Memory B cell (primary cell): ENCODE measurements at regions not wholly inside any gene's neighbourhood (a gene's known extent, or its start where the extent isn't known, plus 50 kb on each side); places are given as distances from the start of the nearest gene placed in this dataset.
"Not testable (repeated sequence)": the region's sequence is repeated elsewhere in the genome, so short reads cannot be mapped to it uniquely, and the experiment has no call there.

Experiments used
- ATAC-seq: fragments of 150-1000 bp; cut with Tn5 transposase; 2 replicates; pipeline ENCODE4 v1.10.0; 2021; ENCODE audit warnings: low read depth, mild to moderate bottlenecking, moderate library complexity
- DNase-seq, 2 donors: peaks; one replicate each; pipeline ENCODE4 v3.0.0; 2022; ENCODE audit warnings: low spot score in 2 of 2
- H3K27ac Mint-ChIP-seq: one replicate; pipeline ENCODE4 v1.8.0; 2022; ENCODE audit warnings: mild to moderate bottlenecking, moderate library complexity, mixed read lengths
- H3K27me3 Mint-ChIP-seq: one replicate; pipeline ENCODE4 v1.8.0; 2022; ENCODE audit warnings: mixed read lengths
- H3K36me3 Mint-ChIP-seq: one replicate; pipeline ENCODE4 v1.8.0; 2022; ENCODE audit warnings: mild to moderate bottlenecking, mixed read lengths
- H3K4me1 Mint-ChIP-seq: one replicate; pipeline ENCODE4 v1.8.0; 2022; ENCODE audit warnings: mixed read lengths
- H3K4me3 Mint-ChIP-seq: one replicate; pipeline ENCODE4 v1.8.0; 2022; ENCODE audit warnings: mild to moderate bottlenecking, moderate library complexity, mixed read lengths
- H3K9me3 Mint-ChIP-seq: one replicate; pipeline ENCODE4 v1.8.0; 2022; ENCODE audit warnings: mixed read lengths

GRCh38 chr12:13435235-13435933 is 238.9 kb downstream of the EMP1 start:
- no peak overlapping the region for H3K4me3 Mint-ChIP-seq
- H3K27me3 Mint-ChIP-seq, result peaks cover 5% of the 10 kb centered on the region
- H3K9me3 Mint-ChIP-seq, result no peaks in the 10 kb centered on the region
- no peak overlapping the region for H3K27ac Mint-ChIP-seq
- no peaks in the 10 kb centered on the region for H3K4me1 Mint-ChIP-seq
- no peaks in the 10 kb centered on the region for H3K36me3 Mint-ChIP-seq
- DNase-seq (no peak), ATAC-seq (no peak)

DNA sequence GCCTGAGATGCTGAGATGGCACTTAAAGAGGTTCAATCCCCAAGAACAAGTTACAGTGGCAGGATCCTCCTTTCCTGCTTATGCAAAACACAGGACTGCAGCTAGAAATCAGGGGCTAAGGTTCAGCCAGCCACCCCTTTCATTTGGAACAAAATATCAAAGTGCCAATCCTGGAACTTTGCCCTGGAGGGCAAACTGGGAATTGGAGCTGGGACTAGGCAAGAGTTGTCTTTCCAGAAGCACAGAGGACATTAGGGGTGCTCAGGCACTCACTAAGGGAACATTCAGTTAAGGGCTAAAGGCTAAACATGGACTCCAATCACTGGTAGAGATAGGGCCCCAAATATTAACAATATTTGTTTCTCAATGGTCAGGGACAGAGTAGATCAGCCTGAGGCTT is 237.2 kb downstream of the EMP1 start:
- no peak overlapping the region for H3K27ac Mint-ChIP-seq
- no peak overlapping the region for H3K4me3 Mint-ChIP-seq
- H3K9me3 Mint-ChIP-seq, result no peaks in the 10 kb centered on the region
- peaks cover 5% of the 10 kb centered on the region for H3K27me3 Mint-ChIP-seq
- H3K36me3 Mint-ChIP-seq, result no peaks in the 10 kb centered on the region
- no peak for DNase-seq
- H3K4me1 Mint-ChIP-seq, result no peaks in the 10 kb centered on the region
- ATAC-seq, result no peak

DNA sequence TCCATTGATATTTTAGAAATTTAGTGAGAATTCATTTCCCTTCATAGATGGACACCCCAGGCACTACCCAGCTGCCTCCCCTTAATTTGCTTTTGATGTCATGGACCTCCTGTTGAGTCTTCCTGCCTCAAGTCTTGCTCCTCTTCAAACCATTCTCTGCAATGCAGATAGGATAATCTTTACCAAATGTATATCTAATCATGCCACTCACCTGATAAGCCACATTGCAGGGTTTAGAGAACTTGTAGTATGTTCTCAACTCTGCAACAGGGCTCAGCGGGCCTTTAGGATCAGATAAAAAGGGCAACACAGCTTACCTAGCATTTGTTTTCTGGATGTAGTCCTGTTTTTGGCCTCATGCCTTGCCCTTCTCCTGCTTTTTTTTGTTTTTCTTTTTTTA is 234.5 kb downstream of the EMP1 start:
- H3K4me3 Mint-ChIP-seq, result no peak overlapping the region
- no peak overlapping the region for H3K27ac Mint-ChIP-seq
- H3K27me3 Mint-ChIP-seq, result no peaks in the 10 kb centered on the region
- no peak for ATAC-seq
- no peak for DNase-seq
- no peaks in the 10 kb centered on the region for H3K4me1 Mint-ChIP-seq
- H3K36me3 Mint-ChIP-seq, result no peaks in the 10 kb centered on the region
- H3K9me3 Mint-ChIP-seq, result peaks cover 4% of the 10 kb centered on the region

DNA sequence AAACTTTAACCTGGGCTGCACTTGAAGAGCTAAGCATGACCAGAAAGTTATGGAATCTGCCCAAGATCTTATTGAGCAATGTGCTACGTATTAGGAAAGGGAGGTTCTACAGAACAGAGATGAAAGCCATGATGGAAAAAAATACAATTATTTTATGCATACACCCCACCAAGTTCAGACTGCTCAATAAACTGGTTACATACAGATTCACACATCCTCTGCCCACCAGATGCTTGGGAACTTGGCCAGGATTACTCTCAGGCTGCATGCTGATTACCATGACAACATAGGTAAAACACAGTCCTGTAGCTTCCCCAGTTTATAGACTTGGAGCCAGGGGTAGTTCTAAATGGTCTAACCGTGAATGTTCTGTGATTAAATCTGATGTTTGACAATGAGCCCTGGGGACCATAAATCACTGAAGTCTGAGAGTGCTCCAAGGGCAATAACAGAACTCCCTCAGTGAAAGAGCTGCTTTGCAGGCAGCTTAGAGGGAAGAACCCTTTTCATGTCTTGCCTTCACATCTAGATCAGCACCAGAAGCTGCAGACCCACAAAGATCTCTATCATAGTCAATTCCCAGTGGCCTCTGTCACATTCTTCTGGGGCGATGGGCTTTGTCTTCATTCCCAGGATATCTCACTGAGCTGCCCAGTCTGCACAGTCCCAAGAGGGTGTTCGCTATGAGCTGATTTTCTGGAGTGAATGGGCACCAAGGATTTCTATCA is 232.2 kb downstream of the EMP1 start:
- no peaks in the 10 kb centered on the region for H3K27me3 Mint-ChIP-seq
- H3K36me3 Mint-ChIP-seq, result no peaks in the 10 kb centered on the region
- no peaks in the 10 kb centered on the region for H3K4me1 Mint-ChIP-seq
- H3K9me3 Mint-ChIP-seq, result peaks cover 4% of the 10 kb centered on the region
- no peak overlapping the region for H3K4me3 Mint-ChIP-seq
- ATAC-seq (no peak), DNase-seq (no peak)
- H3K27ac Mint-ChIP-seq, result no peak overlapping the region

DNA sequence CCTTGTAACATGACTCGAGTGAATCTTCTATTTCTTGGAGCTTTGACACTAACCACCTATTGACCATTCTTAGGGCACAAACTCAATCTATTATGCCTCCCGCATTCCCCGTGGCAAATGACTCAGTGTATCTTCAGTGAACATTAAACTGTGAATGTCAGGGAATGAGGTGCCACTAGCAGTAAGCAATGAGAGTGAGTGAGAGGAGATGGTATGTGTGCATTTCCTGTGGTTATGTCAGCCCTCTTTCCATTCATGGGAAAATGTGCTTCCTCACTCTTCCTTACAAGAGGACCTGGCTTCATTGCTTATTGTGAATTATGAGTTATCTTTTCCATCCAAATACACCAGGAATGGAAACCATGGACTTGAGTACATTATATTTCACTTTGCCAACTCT is 229.2 kb downstream of the EMP1 start:
- ATAC-seq (no peak), DNase-seq (no peak)
- Mint-ChIP-seq H3K9me3 (peaks cover 6% of the 10 kb centered on the region), H3K4me1 (no peaks in the 10 kb centered on the region), H3K4me3 (no peak overlapping the region), H3K27me3 (no peaks in the 10 kb centered on the region), H3K27ac (no peak overlapping the region), H3K36me3 (no peaks in the 10 kb centered on the region)

GRCh38 chr12:13422291-13422690 is 225.8 kb downstream of the EMP1 start:
- ATAC-seq (no peak), DNase-seq (no peak)
- no peaks in the 10 kb centered on the region for H3K36me3 Mint-ChIP-seq
- H3K9me3 Mint-ChIP-seq, result peaks cover 2% of the 10 kb centered on the region
- H3K4me3 Mint-ChIP-seq, result no peak overlapping the region
- no peaks in the 10 kb centered on the region for H3K4me1 Mint-ChIP-seq
- no peaks in the 10 kb centered on the region for H3K27me3 Mint-ChIP-seq
- H3K27ac Mint-ChIP-seq, result no peak overlapping the region

DNA sequence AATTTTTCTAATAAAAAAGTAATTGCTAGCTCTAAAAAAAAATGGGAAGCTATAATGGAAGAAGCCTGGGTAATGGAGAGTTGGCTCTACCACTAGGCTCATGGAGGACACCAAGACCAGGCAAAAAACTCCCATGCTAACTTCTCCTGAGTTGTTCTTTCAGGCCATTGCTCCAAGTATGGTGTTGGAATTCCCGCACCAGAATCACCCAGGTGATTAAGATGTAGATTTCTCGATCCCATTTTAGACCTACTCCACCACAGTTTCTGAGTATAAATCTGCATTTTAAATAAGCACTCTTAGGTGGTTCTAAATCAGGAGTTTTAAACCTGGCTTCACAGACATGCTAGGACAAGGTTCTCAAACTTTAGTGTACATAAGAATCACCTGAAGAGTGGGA is 221.0 kb downstream of the EMP1 start:
- Mint-ChIP-seq H3K36me3 (no peaks in the 10 kb centered on the region), H3K4me3 (no peak overlapping the region), H3K27ac (no peak overlapping the region), H3K9me3 (peaks cover 2% of the 10 kb centered on the region), H3K4me1 (no peaks in the 10 kb centered on the region), H3K27me3 (no peaks in the 10 kb centered on the region)
- ATAC-seq (no peak), DNase-seq (no peak)

- ATAC-seq, result no peak
- Mint-ChIP-seq H3K36me3 (peaks cover 8% of the 10 kb centered on the region), H3K9me3 (peaks cover 11% of the 10 kb centered on the region), H3K4me1 (peaks cover 2% of the 10 kb centered on the region), H3K4me3 (no peak overlapping the region), H3K27ac (no peak overlapping the region), H3K27me3 (no peaks in the 10 kb centered on the region)
- DNase-seq, result no peak
Measured at GRCh38 chr12:13411287-13411686, 214.8 kb downstream of the EMP1 start.

DNA sequence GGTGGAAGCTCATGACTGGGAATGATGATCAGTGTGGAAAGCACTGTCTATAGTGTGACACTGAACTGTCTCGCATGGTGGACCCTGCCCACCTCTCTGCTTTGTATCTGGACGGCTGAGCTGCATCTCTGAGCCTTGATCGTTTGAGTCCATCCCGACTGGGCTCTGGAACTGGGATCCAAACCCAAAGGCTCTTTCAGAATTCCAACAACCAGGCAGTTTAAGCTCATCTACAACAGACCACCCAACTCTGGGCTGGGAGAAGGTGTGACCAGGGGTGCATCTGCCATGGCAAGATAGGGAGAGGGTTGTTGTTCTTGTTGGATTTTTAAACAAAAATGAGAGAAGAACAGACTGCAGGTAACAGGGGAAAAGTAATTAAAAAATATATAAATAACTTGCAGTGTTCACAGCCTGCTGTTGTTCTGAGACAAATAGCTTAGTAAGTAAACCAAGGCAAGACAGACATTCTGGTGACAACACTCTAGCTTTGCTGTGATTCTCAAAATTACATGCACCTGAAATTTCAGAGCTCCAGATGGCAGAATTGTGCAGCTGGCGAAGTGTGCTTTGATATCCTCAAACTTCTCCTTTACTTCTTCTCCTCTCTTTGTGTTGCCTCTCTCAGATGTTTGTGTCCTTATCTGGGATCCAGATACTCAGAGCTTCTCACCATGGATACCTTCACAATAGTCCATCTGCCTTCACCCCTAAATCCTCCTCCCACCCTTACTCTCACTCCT is 209.6 kb downstream of the EMP1 start:
- Mint-ChIP-seq H3K4me3 (no peak overlapping the region), H3K4me1 (peaks cover 2% of the 10 kb centered on the region), H3K36me3 (peaks cover 8% of the 10 kb centered on the region), H3K27me3 (peaks cover 9% of the 10 kb centered on the region), H3K9me3 (peaks cover 7% of the 10 kb centered on the region), H3K27ac (no peak overlapping the region)
- DNase-seq (no peak), ATAC-seq (no peak)

- Mint-ChIP-seq H3K4me3 (no peak overlapping the region), H3K27ac (no peak overlapping the region), H3K4me1 (peaks cover 2% of the 10 kb centered on the region), H3K9me3 (no peaks in the 10 kb centered on the region), H3K27me3 (peaks cover 9% of the 10 kb centered on the region), H3K36me3 (peaks cover 1% of the 10 kb centered on the region)
- no peak for ATAC-seq
- DNase-seq, result no peak
Measured at GRCh38 chr12:13404631-13405473, 208.3 kb downstream of the EMP1 start.

DNA sequence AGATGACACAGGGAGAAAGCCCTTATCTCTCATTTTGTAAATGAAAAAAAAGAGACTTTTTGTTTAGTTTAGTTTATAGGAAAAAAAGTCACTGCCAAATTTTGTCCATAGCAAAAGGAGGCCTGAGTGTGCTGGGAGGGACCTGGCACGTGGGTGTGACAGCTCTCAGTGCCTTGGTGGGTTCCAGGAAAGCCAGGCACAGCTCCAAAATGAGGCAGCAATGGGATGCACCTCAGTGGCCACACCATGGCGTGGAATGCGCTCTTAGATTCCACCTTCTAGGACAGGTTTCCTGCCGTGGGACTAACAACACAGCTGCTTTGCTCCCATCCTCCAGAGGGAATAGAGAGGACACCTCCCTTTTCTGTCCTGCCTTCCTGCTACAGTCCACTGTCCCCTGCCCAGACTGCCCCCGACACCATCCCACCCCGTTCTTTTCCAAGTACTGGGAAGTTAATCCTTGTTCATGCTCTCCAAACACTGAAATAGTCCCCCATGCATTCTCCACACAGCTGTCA is 207.6 kb downstream of the EMP1 start:
- no peaks in the 10 kb centered on the region for H3K36me3 Mint-ChIP-seq
- H3K4me1 Mint-ChIP-seq, result peaks cover 2% of the 10 kb centered on the region
- H3K9me3 Mint-ChIP-seq, result no peaks in the 10 kb centered on the region
- no peak overlapping the region for H3K4me3 Mint-ChIP-seq
- DNase-seq, result no peak
- H3K27ac Mint-ChIP-seq, result no peak overlapping the region
- ATAC-seq, result no peak
- peaks cover 9% of the 10 kb centered on the region for H3K27me3 Mint-ChIP-seq

DNA sequence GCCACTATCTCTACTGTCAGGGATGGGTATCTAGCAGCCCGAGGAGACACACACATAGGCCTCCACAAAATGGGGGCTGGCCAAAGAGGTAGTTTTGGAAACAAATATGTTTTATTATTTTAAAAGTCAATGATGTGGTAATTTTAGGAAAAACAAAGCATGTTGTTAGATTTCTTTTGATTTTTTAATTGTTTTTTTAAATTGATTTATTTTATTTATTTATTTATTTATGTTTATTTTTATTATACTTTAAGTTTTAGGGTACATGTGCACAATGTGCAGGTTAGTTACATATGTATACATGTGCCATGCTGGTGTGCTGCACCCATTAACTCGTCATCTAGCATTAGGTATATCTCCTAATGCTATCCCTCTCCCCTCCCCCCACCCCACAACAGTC is 194.8 kb downstream of the EMP1 start:
- not testable (repeated sequence) for H3K4me1 Mint-ChIP-seq, ATAC-seq, H3K9me3 Mint-ChIP-seq, DNase-seq, H3K4me3 Mint-ChIP-seq, H3K27me3 Mint-ChIP-seq, H3K36me3 Mint-ChIP-seq, H3K27ac Mint-ChIP-seq

GRCh38 chr12:13390918-13391317 is 194.4 kb downstream of the EMP1 start:
- Mint-ChIP-seq H3K4me3 (no peak overlapping the region), H3K4me1 (no peaks in the 10 kb centered on the region)
- DNase-seq, result no peak

More at GRCh38 chr12:13390918-13391317, 194.4 kb downstream of the EMP1 start:
- Mint-ChIP-seq H3K9me3 (no peaks in the 10 kb centered on the region), H3K27ac (no peak overlapping the region), H3K36me3 (no peaks in the 10 kb centered on the region), H3K27me3 (no peaks in the 10 kb centered on the region)
- ATAC-seq, result no peak
